GM10266 (cell line): ENCODE measurements at regions not wholly inside any gene's neighbourhood (a gene's known extent, or its start where the extent isn't known, plus 50 kb on each side); places are given as distances from the start of the nearest gene placed in this dataset.

Experiments
- DNase-seq: peaks from one replicate; pipeline ENCODE4 v3.0.0; 2012; ENCODE audit errors: extremely low spot score
- CTCF ChIP-seq: IDR thresholded peaks from 2 replicates; pipeline ENCODE4 v1.5.1; 2012; ENCODE audit warnings: mild to moderate bottlenecking, low read depth; ENCODE audit not compliant: control insufficient read depth, insufficient read depth; ENCODE audit errors: missing control alignments

GRCh38 chrY:7455626-7456025, 544.1 kb upstream of the AMELY start:
- no peak for TF ChIP-seq CTCF
- DNase-seq: no peak

GRCh38 chrY:7453336-7453735, 541.8 kb upstream of the AMELY start:
- peak; percentile 12 for DNase-seq
- TF ChIP-seq CTCF: no peak

GRCh38 chrY:7452246-7452645, 540.7 kb upstream of the AMELY start:
- no peak for DNase-seq
- TF ChIP-seq CTCF: no peak

- no peak for DNase-seq
- TF ChIP-seq CTCF: no peak
These were observed 538.3 kb upstream of the AMELY start for GRCh38 chrY:7449860-7450259.

GRCh38 chrY:7448687-7449086, 537.1 kb upstream of the AMELY start:
- DNase-seq: no peak
- no peak for TF ChIP-seq CTCF

- DNase-seq: no peak
- no peak for TF ChIP-seq CTCF
These were observed 536.4 kb upstream of the AMELY start for GRCh38 chrY:7447881-7448516.

- no peak for DNase-seq
- no peak for TF ChIP-seq CTCF
These were observed 532.6 kb upstream of the AMELY start for GRCh38 chrY:7444141-7444540.
